K562 (cell line): ENCODE measurements at regions not wholly inside any gene's neighbourhood (a gene's known extent, or its start where the extent isn't known, plus 50 kb on each side); places are given as distances from the start of the nearest gene placed in this dataset.

Experiments
- BDP1 ChIP-seq: IDR thresholded peaks from 3 replicates; pipeline ENCODE4 v1.6.1; 2011; ENCODE audit not compliant: insufficient read length, insufficient read depth
- CTCF ChIP-seq, 3 experiments: IDR thresholded peaks in 2 of 3; conservative IDR thresholded peaks in 1 of 3; 2 replicates each; pipeline ENCODE4 v1.5.1; 2011 to 2012; ENCODE audit warnings: low read length in 3 of 3, mild to moderate bottlenecking in 3 of 3, control low read depth in 2 of 3, improper control_type of control experiment in 1 of 3, inconsistent platforms in 1 of 3, low read depth in 1 of 3, mixed read lengths in 1 of 3, moderate library complexity in 1 of 3; ENCODE audit not compliant: insufficient read depth in 2 of 3
- EGR1 ChIP-seq: fragments of 450-650 bp; conservative IDR thresholded peaks from 2 replicates; pipeline ENCODE4 v1.6.1; 2017; ENCODE audit warnings: mild to moderate bottlenecking
- FOXA3 ChIP-seq, 2 experiments: fragments of 450-650 bp in 1 of 2; sonication (generic) in 1 of 2; formaldehyde crosslinking; IDR thresholded peaks in 1 of 2; conservative IDR thresholded peaks in 1 of 2; 2 replicates each; pipeline versions ENCODE4 v1.4.0 to v1.8.0; 2020 to 2022; ENCODE audit warnings: mild to moderate bottlenecking in 2 of 2, missing genetic modification reagents in 1 of 2
- HCFC1 ChIP-seq: IDR thresholded peaks from 2 replicates; pipeline ENCODE4 v1.6.1; 2012; ENCODE audit warnings: low read depth, low read length, improper control_type of control experiment
- PML ChIP-seq: IDR thresholded peaks from 2 replicates; pipeline ENCODE4 v1.6.1; 2012; ENCODE audit warnings: low read length, inconsistent platforms
- POLR2A ChIP-seq: fragments of 450-650 bp; conservative IDR thresholded peaks from 2 replicates; pipeline ENCODE4 v1.6.1; 2016
- POLR2AphosphoS5 ChIP-seq: IDR thresholded peaks from 2 replicates; pipeline ENCODE4 v1.6.1; 2011; ENCODE audit warnings: mild to moderate bottlenecking, low read depth, low read length, moderate library complexity; ENCODE audit not compliant: control insufficient read depth, insufficient read depth
- SNAPC5 ChIP-seq: fragments of 250-450 bp; sonication (Bioruptor Pico); IDR thresholded peaks from 2 replicates; pipeline ENCODE4 v1.8.0; 2021; ENCODE audit warnings: moderate library complexity, mild to moderate bottlenecking, inconsistent platforms
- ZNF3 ChIP-seq: fragments of 250-450 bp; sonication (Bioruptor Pico); IDR thresholded peaks from 2 replicates; pipeline ENCODE4 v1.5.0; 2021; ENCODE audit warnings: mild to moderate bottlenecking, moderate library complexity
- TF ChIP-seq, protein P1 (sequence below): IDR thresholded peaks from 3 replicates; pipeline ENCODE4 v1.6.1; 2011; ENCODE audit warnings: borderline replicate concordance, mild to moderate bottlenecking; ENCODE audit not compliant: insufficient read length, insufficient read depth

GRCh38 chr3:103609472-103609871 lies 1174.7 kb downstream of the ZPLD1 start:
- TF ChIP-seq ZNF3 (CRISPR knock-in tag) = no peak
- TF ChIP-seq BDP1 = no peak
- TF ChIP-seq FOXA3 (CRISPR knock-in tag; conservative IDR thresholded peaks at IDR 0.05 in 1 of 2, IDR thresholded peaks at IDR 0.05 in 1 of 2) = no peak
- TF ChIP-seq, protein P1, sequence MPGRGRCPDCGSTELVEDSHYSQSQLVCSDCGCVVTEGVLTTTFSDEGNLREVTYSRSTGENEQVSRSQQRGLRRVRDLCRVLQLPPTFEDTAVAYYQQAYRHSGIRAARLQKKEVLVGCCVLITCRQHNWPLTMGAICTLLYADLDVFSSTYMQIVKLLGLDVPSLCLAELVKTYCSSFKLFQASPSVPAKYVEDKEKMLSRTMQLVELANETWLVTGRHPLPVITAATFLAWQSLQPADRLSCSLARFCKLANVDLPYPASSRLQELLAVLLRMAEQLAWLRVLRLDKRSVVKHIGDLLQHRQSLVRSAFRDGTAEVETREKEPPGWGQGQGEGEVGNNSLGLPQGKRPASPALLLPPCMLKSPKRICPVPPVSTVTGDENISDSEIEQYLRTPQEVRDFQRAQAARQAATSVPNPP = no peak
- no peak for TF ChIP-seq SNAPC5 (CRISPR knock-in tag)
- TF ChIP-seq CTCF (IDR thresholded peaks at IDR 0.05 in 2 of 3, conservative IDR thresholded peaks at IDR 0.05 in 1 of 3; ENCODE audit: insufficient read depth in 2 of 3, low read depth in 1 of 3, low read length in 3 of 3) = no peak
- no peak for TF ChIP-seq HCFC1
- no peak for TF ChIP-seq POLR2A
- TF ChIP-seq PML = no peak
- no peak for TF ChIP-seq POLR2AphosphoS5
- TF ChIP-seq EGR1 = no peak
